GM21723 (cell line): ENCODE measurements at regions not wholly inside any gene's neighbourhood (a gene's known extent, or its start where the extent isn't known, plus 50 kb on each side); places are given as distances from the start of the nearest gene placed in this dataset.

ENCODE experiments used
- ATAC-seq: cut with Tn5 transposase; IDR thresholded peaks from one replicate; pipeline ENCODE4 v1.9.1; 2021; ENCODE audit warnings: mild to moderate bottlenecking, moderate library complexity; ENCODE audit not compliant: unreplicated experiment

GRCh38 chr3:124588794-124589193, 141.5 kb upstream of the UMPS start:
- no peak for ATAC-seq

- no peak for ATAC-seq
Observed at GRCh38 chr3:124591699-124592098, 138.6 kb upstream of the UMPS start.

GRCh38 chr3:124592658-124593441, 137.4 kb upstream of the UMPS start:
- ATAC-seq = peak; percentile 69

DNA sequence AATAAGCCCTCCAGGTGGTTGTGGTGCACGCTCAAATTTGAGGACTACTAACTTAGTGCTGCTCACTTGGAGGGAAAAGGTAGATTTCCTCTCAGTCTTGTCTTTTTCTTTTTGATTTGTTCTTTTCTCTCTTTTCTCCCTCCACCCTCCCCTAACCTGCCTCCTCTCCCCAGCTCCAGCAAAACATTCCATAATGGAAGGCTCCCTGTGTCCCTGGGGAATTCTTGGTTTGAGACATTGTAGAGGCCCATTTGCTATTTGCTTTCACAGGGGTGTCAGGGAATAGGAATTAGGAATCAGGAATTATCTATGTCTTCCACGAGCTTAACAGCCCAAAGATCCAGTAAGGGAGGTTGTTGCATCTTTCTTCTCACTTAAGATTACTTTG, 136.8 kb upstream of the UMPS start:
- no peak for ATAC-seq

DNA sequence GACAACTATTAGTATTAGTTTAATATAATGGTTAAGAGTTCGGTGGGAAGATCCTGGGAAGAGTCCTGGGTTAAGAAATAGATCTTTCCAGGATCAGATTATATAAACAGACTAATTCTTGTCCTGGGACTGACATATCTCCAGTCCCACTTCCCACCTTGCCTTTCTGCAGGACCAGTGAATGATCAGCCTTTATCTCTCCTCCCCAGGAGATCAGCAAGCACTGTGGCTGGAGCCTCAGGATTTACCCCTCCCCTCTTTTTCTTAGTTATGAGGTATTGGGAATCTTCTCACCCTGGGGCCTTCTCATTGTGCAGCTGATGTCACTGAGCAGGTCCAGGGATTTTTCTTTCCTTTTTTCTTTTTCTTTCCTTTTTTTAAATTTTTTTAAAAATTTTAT, 135.7 kb upstream of the UMPS start:
- ATAC-seq = no peak

DNA sequence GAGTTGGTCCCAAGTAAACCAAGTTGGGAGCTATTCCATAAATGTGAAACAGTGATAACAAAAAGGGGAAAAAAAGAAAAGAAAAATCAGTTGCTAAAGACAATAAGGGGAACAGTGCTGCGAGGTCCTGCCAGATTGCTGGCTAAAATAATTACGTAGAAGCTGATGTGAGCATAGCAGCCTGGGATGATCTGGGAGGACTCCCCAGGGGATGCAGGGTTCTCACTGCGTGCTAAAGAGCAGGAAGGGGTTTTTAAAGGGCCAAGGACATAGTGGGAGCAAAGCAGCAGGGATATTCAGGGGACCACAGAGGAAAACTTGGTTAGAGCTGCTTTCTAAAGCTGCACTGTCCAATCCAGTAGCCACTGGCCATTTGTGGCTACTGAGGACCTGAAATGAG, 133.0 kb upstream of the UMPS start:
- ATAC-seq = no peak

- no peak for ATAC-seq
Observed at GRCh38 chr3:124597979-124598378, 132.3 kb upstream of the UMPS start.

DNA sequence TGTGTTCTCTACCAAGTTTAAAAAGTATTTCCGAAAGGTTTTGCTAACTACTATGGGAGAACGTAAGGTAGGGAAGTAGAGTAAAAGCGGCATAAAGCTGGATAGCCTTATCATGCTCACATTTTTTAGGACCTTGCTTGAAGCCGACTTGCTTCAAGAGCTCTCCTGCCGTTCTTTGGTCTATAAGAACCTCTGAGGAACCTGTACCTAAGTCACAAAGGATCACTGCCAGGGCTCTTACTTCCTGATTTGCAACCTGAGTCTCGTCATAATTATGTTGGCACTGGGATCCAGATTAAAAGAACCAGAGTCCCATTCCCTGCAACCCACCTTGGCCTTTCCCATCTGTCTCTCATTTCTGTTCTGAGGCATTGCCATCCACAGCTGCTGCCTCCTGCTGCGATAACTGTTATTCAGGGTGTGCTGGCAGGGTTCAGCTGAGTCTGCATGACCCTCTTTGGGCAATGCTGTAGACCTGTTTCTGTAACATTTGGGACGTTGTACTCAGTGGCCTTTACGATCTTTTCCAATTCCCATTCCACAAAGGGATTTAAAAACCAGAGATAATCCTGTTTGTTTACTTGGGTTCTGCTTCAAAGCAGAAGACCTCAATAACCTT, 131.0 kb upstream of the UMPS start:
- no peak for ATAC-seq

DNA sequence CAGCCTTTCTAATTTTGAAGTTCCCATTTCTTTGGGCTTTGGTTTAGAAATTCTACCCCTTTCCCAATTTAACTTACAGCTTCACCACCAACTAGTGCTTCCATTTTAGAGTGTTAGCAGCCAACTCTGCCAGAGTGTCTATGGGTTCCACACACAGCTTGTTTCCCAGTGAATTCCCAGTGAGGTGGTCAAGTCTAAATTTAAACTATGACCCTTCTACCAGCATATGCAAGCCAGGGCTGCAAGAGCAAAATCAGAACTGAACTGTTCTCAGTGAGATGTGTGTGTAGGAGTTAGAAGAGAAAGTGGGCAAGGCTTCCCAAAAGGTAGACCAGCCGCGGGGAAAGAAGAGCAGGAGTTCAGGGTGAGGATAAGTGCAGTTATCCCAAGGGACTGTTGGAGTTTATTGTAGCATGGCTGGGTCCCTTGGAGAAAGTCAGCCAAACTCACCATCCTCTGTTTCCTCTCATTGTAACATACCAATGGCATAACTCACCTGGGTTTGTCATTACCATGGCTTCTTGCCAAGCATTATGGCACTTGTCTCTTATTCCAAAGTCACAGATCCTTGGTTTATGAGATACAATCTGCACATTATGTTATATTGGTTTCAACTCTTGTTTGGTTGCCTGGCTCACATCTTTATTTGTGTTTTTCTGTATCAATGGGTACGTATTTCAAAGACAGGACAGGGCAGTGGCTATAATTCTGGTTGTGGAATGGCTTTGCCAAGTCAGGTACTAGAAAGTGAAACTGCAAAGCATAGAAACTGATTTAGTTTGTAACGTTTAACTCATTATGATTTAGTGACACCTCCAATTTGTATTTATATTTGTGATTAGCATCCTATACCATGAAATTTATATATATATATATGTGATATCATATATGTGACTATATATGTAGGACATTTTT, 130.2 kb upstream of the UMPS start:
- no peak for ATAC-seq

DNA sequence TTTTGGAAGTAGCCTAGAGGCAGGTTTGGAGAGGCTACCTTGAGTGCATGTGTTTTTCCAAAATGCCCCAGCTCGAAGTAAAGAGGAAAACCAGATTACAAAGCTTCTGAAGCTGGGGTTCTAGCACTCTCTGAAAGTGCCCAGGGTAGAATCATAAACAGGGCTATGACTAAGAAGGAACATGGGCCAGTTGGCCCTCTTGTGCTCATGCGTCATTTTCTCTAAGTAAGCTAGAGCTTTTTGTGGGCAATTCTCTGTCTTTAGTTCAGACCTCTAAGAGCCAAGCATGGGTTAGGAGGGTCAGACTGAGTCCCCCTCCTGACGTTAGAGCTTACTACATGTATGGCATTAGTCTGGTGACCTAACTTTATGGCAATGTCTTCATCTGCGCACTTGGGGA, 129.5 kb upstream of the UMPS start:
- no peak for ATAC-seq

DNA sequence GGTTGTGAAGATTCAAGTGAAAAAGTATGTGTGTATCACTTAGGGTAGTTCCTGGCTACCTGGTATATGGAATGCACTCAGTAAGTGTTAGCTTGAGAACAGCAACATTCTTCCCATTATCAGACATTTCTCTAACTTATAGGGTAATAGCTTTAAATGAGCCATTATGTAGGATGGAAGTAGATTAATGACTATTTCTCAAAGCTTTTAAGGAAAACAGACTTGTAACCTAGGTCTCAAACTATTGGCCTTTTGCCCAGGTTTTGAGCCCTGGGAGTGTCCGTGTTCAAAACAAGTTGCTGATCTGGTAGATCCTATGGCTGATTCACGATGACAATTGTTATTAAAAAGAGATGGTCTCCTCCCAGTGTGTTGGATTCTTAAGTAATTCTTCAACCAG, 129.1 kb upstream of the UMPS start:
- no peak for ATAC-seq

GRCh38 chr3:124602980-124603627, 127.1 kb upstream of the UMPS start:
- ATAC-seq = no peak

DNA sequence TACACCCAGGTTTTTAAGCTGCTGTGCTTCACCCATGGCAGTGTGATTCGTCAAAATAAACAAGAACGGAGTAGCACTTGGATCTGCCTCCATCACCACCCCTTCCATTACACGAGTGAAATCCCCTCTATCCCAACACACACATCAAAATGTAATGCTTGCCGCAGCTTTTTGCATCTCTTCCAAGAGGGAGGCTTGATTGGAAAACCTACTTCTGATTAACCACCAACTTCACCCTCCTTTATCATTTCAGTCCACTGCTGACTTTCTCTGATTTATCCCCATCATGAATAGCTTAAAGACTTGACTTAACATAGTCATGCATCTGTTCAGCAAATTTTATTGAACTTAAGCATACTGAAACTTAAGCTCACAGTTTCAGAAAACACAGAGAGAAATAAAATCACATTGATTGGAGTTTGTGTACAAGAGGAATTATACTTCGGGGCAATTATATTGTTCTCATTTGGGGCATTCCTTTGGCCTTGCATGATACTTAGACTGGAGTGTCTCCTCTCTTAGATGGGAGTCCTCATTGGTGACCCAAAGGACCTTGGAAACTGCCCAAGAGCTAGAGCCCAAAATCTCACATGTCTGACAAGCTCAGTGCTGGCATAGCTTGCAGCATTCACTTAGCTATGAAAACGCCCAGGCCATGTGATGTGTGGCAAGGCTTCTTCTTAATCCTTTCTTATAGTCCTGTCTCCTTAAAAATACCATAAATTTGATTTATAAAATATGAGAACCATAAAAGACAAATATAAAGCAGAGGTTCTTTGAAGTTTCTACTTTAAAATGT, 124.3 kb upstream of the UMPS start:
- ATAC-seq = no peak

GRCh38 chr3:124607163-124607562, 123.1 kb upstream of the UMPS start:
- no peak for ATAC-seq

- no peak for ATAC-seq
Observed at GRCh38 chr3:124609402-124609801, 120.8 kb upstream of the UMPS start.

DNA sequence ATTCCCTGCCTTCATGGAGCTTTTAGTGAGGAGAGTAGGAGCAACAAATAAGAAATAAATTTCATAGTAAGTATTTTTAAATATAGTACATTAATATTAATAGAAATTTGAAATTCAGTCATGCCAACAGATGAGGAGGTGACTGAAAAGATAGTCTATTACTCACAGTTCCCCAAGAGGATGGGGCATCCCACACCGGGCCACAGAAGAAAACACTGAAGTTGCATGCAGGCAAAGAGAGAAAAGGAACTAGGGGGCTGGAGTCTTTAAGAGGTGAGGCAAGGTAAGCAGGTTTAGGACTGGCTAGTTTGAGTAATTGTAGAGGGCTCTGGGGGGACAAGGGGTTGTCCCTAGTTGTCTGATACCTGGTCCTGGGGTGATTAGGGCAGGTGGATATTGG, 120.1 kb upstream of the UMPS start:
- no peak for ATAC-seq

DNA sequence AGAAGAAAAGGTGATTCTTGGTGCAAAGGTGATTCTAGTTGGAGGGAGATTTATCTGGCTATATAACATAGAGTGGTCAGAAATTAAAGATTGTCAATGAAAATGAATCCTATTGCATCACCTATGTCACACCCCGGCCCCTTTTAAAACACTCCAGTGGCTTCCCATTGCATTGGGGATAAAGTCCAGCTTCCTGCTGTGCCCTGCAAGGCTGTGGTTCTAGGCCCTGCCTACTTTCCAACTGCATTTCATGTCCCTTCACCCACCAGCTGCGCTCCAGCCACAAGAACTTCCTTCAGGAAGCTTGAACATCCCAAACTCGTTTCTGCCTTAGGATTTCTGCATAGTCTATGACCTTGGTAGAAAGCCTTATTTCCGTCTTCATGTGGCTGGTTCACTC, 118.7 kb upstream of the UMPS start:
- no peak for ATAC-seq

DNA sequence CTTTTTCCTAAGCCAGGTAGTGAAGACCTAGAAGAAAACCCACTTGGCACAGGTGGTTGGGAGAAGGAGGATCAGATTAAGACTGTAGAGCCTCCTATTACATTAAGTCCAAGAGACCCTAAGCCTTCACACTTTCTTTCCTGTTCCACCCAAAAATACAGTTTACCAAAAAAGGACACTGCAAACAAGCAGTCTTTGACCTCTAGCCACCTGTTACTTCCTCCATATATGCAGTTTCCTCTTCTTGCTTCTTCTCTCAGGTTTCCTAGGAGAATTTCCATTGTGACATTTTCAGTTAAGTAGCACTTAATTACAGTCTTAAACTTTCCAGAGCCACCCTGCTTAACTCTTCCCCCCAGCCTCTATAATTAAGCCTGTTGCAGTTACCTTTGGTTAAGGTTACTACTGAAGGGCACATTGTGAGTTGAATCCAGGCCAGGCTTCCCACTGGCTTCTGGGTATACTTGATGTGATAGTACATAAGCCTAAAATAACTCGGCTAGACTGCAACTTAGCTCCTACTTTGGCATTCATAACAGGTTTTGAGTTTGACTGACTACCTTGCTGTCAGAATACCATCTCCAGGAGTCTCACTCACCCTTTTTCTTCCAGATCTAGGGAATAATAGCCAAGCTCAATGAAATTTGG, 114.2 kb upstream of the UMPS start:
- ATAC-seq = no peak

GRCh38 chr3:124617177-124617576, 113.1 kb upstream of the UMPS start:
- ATAC-seq = no peak
